Heart left ventricle (tissue), 13 donors: ENCODE measurements at regions not wholly inside any gene's neighbourhood (a gene's known extent, or its start where the extent isn't known, plus 50 kb on each side); places are given as distances from the start of the nearest gene placed in this dataset.

Experiments used
- POLR2A ChIP-seq, 2 donors: fragments of 450-650 bp; IDR thresholded peaks; one replicate each; pipeline ENCODE4 v1.6.1; 2017; ENCODE audit warnings: antibody characterized with exemption in 2 of 2, mild to moderate bottlenecking in 2 of 2, moderate library complexity in 2 of 2
- TF ChIP-seq, protein P1 (sequence below), 12 donors: fragments of 200-600 bp; sonication (generic) in 4 of 12; IDR thresholded peaks; one replicate each; pipeline versions ENCODE4 v1.5.0 to v1.8.0; 2018 to 2022; ENCODE audit warnings: antibody characterized with exemption in 12 of 12, mild to moderate bottlenecking in 5 of 12
- donor health status: ischemic (EF 13 %, LVEDD 7.1; RV severe dilation, severe dysfunction).
- donor health status: DM: no; HTN: yes; CAD: no.
- donor health status: DM: no; HTN: no; CAD: no.
- donor health status: ischemic (EF 25% LVEDD 6.9; RV normal size, moderate dysfunction).
- donor health status: ischemic (EF 25% LVEDD 5.7; RV mildly dilated, moderate dysfunction).
- donor health status: ischemic (EF 35%, LVEDD 5.7; RV mildly dilated, moderate dysfunction).
- donor health status: nonischemic (EF 11% LVEDD 7.7; RV severe dilation, severe dysfunction).
- donor health status: DM: yes; HTN: yes; CAD: no.
- donor health status: PGD.
- donor health status: ischemic (EF 29% LVEDD 5.4; RV normal size, mild dysfunction).
- donor health status: nonischemic (EF 23%, LVEDD 6.1; RV moderate dilation, normal function).

- TF ChIP-seq, protein P1, sequence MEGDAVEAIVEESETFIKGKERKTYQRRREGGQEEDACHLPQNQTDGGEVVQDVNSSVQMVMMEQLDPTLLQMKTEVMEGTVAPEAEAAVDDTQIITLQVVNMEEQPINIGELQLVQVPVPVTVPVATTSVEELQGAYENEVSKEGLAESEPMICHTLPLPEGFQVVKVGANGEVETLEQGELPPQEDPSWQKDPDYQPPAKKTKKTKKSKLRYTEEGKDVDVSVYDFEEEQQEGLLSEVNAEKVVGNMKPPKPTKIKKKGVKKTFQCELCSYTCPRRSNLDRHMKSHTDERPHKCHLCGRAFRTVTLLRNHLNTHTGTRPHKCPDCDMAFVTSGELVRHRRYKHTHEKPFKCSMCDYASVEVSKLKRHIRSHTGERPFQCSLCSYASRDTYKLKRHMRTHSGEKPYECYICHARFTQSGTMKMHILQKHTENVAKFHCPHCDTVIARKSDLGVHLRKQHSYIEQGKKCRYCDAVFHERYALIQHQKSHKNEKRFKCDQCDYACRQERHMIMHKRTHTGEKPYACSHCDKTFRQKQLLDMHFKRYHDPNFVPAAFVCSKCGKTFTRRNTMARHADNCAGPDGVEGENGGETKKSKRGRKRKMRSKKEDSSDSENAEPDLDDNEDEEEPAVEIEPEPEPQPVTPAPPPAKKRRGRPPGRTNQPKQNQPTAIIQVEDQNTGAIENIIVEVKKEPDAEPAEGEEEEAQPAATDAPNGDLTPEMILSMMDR (IDR thresholded peaks at IDR 0.05), result no peak
- TF ChIP-seq POLR2A (IDR thresholded peaks at IDR 0.05), result no peak
Observed at GRCh38 chr12:113748707-113749432, 217.3 kb downstream of the RBM19 start.
